ENCODE measurements at regions not wholly inside any gene's neighbourhood (a gene's known extent, or its start where the extent isn't known, plus 50 kb on each side); places are given as distances from the start of the nearest gene placed in this dataset.
"Not testable (repeated sequence)": the region's sequence is repeated elsewhere in the genome, so short reads cannot be mapped to it uniquely, and the experiment has no call there.

DNA sequence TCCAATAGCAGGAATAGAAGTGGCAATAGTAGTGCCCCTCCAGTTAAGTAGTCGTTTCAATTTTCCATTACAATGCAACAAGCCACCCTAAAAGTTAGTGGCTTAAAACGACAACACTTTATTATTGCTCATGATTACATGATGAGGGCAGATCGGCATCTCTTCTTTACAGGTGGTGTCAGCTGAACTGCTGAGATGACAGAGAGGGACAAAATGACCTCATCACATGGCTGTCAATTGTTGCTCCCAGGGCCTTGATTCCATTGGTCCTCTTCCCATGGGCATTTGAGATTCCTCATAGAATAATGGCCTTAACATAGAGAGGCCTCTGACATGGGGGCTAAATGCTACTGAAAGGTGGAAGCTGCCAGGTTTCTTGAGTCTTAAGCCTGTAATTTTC is 679.8 kb upstream of the KLHL1 start:
- DNase-seq (ENCODE audit: insufficient read length, low spot score) (no peak), FAIRE-seq (no peak)
- no peak for TF ChIP-seq PAX5 (IDR thresholded peaks at IDR 0.05; ENCODE audit: insufficient read depth, low read length, severe bottlenecking)
- TF ChIP-seq POLR2AphosphoS5 (IDR thresholded peaks at IDR 0.05; ENCODE audit: low read depth, low read length), result no peak
- no peak for TF ChIP-seq SPI1 (IDR thresholded peaks at IDR 0.05; ENCODE audit: low read depth, low read length)
- no peak for TF ChIP-seq POU2F2 (IDR thresholded peaks at IDR 0.05; ENCODE audit: low read depth, low read length)
- no peak for TF ChIP-seq TAF1 (IDR thresholded peaks at IDR 0.05; ENCODE audit: low read depth, low read length)
- no peak for TF ChIP-seq POLR2A (IDR thresholded peaks at IDR 0.05; ENCODE audit: low read depth, low read length)

DNA sequence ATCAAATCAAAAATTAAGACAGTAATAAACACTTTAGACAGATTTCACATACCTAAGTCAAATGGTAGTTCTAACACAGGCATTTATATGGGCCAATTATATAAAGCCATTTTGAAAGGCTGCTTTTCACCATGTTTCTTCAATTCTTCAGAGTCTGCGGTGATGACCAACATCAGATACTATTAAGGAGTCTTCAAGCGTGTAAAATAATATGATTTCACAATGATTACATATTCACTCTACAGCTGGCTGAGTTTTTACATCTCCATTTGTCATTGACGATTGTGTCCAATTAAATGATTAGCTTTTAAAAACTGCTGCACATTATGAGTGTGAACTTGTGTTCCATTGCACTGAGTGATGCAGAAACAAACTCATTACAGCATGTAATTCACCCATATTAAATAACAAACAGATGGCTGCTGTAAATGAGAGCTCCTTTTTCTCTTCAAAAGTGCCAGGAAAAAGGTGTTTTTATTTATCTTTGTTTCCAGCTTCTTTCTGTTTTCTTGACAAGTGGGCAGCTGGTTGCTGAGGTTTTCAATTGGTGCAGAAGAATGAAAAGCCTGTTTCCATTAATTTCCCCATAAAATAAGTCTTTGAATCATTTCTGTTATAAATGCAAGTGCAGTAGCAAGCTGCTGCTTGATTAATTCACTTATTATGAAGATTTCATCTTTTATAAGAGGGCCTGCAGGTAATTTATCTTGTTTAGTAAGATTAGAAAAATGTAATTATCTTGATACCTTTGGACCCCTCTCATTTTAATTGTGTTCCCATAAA is 676.1 kb upstream of the KLHL1 start:
- FAIRE-seq, result no peak
- no peak for DNase-seq (ENCODE audit: insufficient read length, low spot score)
- TF ChIP-seq PAX5 (IDR thresholded peaks at IDR 0.05; ENCODE audit: insufficient read depth, low read length, severe bottlenecking), result no peak
- no peak for TF ChIP-seq POLR2AphosphoS5 (IDR thresholded peaks at IDR 0.05; ENCODE audit: low read depth, low read length)
- TF ChIP-seq POU2F2 (IDR thresholded peaks at IDR 0.05; ENCODE audit: low read depth, low read length), result no peak
- no peak for TF ChIP-seq SPI1 (IDR thresholded peaks at IDR 0.05; ENCODE audit: low read depth, low read length)
- TF ChIP-seq POLR2A (IDR thresholded peaks at IDR 0.05; ENCODE audit: low read depth, low read length), result no peak
- TF ChIP-seq TAF1 (IDR thresholded peaks at IDR 0.05; ENCODE audit: low read depth, low read length), result no peak

DNA sequence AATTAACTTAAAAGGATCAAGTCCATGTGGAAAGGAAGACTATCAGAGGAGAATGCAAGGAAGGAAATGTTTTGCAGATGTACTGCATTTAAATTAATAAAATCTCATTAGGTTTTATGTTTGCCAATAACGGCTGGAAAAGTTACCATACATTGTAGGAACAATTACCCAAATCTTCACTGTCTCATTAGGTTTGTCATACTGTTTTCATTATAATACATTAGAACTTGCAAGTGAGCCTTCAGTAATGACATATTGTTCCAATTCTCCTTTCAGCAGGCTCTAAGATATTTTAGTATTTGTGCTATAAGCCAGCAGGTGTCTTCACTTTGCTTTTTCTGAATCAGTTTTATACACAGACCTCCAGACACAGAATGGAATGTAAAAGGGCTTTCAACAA is 661.6 kb upstream of the KLHL1 start:
- FAIRE-seq, result no peak
- DNase-seq (ENCODE audit: insufficient read length, low spot score), result no peak
- TF ChIP-seq TAF1 (IDR thresholded peaks at IDR 0.05; ENCODE audit: low read depth, low read length) (no peak), POLR2AphosphoS5 (IDR thresholded peaks at IDR 0.05; ENCODE audit: low read depth, low read length) (no peak), POU2F2 (IDR thresholded peaks at IDR 0.05; ENCODE audit: low read depth, low read length) (no peak), POLR2A (IDR thresholded peaks at IDR 0.05; ENCODE audit: low read depth, low read length) (no peak), PAX5 (IDR thresholded peaks at IDR 0.05; ENCODE audit: insufficient read depth, low read length, severe bottlenecking) (no peak), SPI1 (IDR thresholded peaks at IDR 0.05; ENCODE audit: low read depth, low read length) (no peak)

DNA sequence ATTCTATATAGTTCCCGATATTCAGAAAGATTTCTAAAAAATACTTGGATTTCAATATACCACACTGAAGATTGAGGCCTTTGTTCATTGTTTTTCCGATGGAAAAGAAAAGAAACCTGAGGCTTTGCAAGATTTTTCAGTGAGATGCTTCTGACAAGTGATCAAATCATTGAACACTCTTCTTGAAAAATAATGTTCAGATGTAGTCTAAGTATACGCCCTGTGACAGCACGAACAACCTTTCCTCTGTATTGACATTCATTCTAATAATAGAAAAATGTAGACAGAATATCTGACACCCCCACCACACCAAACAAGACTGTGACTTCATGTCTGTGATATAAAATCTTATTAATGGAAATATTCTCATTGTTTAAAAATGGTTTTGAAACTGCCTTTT is 650.7 kb upstream of the KLHL1 start:
- no peak for FAIRE-seq
- TF ChIP-seq TAF1 (IDR thresholded peaks at IDR 0.05; ENCODE audit: low read depth, low read length) (no peak), SPI1 (IDR thresholded peaks at IDR 0.05; ENCODE audit: low read depth, low read length) (no peak)
- no peak for DNase-seq (ENCODE audit: insufficient read length, low spot score)

DNA sequence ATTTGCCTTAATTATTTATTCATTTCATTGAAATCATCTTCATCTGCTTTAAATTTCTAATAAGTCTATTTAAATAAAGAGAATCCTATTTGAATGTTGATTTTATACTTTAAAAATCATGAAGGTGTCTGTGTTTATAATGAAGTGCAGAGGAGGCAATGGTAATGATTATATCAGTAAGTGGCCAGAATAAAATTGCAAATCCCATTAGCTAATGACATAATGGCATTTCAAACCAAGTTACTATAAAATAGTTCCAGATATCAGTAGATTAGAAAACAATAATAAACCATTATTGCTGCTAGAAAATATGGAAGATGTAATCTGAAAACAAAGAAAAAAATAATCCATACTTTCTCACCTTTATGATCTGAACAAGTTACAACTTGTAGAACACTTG is 647.8 kb upstream of the KLHL1 start:
- DNase-seq (ENCODE audit: insufficient read length, low spot score) (no peak), FAIRE-seq (no peak)
- no peak for TF ChIP-seq PAX5 (IDR thresholded peaks at IDR 0.05; ENCODE audit: insufficient read depth, low read length, severe bottlenecking)

DNA sequence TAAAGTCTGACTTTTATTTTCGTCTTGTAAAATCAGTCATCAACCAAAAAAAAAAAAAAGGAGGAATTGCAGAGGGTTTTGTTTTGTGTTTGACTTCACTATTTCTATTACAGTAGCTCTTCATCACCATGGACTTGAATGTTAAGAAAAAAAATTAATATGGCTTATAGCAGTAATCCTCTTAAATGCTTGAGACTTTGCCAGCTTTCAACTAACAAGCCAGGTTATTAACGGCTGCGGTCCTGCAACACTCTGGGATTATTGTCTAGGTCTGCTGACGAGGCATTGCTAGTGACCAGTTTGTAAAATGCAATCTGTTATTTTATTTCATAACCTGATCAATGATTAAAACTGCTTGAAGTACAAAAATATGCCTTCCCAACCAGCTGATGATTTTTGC is 647.2 kb upstream of the KLHL1 start:
- FAIRE-seq (no peak), DNase-seq (ENCODE audit: insufficient read length, low spot score) (no peak)
- no peak for TF ChIP-seq POLR2AphosphoS5 (IDR thresholded peaks at IDR 0.05; ENCODE audit: low read depth, low read length)
- TF ChIP-seq TAF1 (IDR thresholded peaks at IDR 0.05; ENCODE audit: low read depth, low read length), result no peak
- TF ChIP-seq PAX5 (IDR thresholded peaks at IDR 0.05; ENCODE audit: insufficient read depth, low read length, severe bottlenecking), result no peak
- no peak for TF ChIP-seq SPI1 (IDR thresholded peaks at IDR 0.05; ENCODE audit: low read depth, low read length)
- TF ChIP-seq POLR2A (IDR thresholded peaks at IDR 0.05; ENCODE audit: low read depth, low read length), result no peak
- no peak for TF ChIP-seq POU2F2 (IDR thresholded peaks at IDR 0.05; ENCODE audit: low read depth, low read length)

DNA sequence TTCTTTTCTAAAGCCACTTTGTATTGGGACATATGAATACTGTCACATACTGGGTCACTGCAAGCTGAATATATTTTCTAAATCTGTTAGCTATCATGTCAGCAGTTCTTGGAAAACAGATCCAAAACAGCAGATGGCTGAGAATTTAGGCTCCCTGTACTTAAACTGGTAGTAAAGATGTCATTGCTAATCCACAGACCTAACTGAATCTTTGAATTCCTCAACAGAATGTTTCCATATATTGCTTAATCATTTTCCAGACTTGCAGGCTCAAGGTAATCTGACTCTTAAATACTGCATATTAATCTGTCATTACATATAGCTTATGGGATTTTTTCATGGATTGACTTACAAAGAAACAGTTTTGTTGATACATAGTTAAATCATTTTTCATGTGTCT is 639.0 kb upstream of the KLHL1 start:
- FAIRE-seq (no peak), DNase-seq (ENCODE audit: insufficient read length, low spot score) (no peak)
- TF ChIP-seq PAX5 (IDR thresholded peaks at IDR 0.05; ENCODE audit: insufficient read depth, low read length, severe bottlenecking) (no peak), SPI1 (IDR thresholded peaks at IDR 0.05; ENCODE audit: low read depth, low read length) (no peak), POLR2AphosphoS5 (IDR thresholded peaks at IDR 0.05; ENCODE audit: low read depth, low read length) (no peak), POLR2A (IDR thresholded peaks at IDR 0.05; ENCODE audit: low read depth, low read length) (no peak), POU2F2 (IDR thresholded peaks at IDR 0.05; ENCODE audit: low read depth, low read length) (no peak), TAF1 (IDR thresholded peaks at IDR 0.05; ENCODE audit: low read depth, low read length) (no peak)

DNA sequence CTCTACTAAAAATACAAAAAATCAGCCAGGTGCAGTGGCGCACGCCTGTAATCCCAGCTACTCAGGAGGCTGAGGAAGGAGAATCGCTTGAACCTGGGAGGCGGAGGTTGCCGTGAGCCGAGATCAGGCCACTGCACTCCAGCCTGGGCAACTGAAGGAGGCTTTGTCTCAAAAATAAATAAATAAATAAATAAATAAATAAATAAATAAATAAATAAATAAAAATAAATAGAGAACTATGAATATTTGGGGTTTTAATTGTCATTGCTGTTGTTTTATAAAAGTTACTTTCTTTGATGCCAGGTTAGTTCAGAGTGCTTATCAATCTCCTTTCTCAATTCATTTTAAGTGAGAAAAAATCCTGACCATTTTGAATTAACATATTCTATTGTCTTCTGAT is 638.2 kb upstream of the KLHL1 start:
- not testable (repeated sequence) for FAIRE-seq; DNase-seq (ENCODE audit: insufficient read length, low spot score)

DNA sequence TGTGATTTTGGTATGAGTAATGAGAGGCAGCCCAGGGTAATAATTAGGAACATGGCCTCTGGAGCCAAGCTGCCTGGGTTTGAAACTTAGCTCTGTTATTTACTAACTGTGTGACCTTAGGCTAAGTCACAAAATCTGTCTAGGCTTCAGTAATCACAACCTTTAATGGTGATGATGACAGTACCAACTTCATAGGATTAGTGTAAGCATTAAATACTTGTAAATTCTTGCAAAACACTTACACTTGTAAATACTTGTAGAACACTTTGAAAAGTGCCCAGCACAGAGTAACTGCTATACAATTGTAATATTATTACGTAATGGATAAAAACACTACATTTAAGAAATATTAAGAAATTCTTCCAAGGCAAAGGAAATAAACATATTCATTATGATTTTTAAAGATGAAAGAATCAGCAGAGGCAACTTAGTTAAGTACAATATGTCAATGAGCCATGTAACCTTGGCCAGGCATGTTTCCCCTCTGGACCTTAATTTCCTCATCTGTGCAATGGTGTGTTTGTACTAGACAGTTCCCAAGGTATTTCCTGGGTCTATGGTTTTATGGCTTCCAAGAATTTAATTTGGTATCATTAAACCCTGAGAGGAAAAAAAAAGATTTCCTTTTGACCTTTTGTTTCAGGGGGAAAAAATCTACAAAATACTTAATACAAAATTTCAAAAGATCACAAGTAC is 628.5 kb upstream of the KLHL1 start:
- FAIRE-seq (no peak), DNase-seq (ENCODE audit: insufficient read length, low spot score) (no peak)
- TF ChIP-seq SPI1 (IDR thresholded peaks at IDR 0.05; ENCODE audit: low read depth, low read length) (no peak), POLR2A (IDR thresholded peaks at IDR 0.05; ENCODE audit: low read depth, low read length) (no peak), POLR2AphosphoS5 (IDR thresholded peaks at IDR 0.05; ENCODE audit: low read depth, low read length) (no peak), TAF1 (IDR thresholded peaks at IDR 0.05; ENCODE audit: low read depth, low read length) (no peak), POU2F2 (IDR thresholded peaks at IDR 0.05; ENCODE audit: low read depth, low read length) (no peak), PAX5 (IDR thresholded peaks at IDR 0.05; ENCODE audit: insufficient read depth, low read length, severe bottlenecking) (no peak)

DNA sequence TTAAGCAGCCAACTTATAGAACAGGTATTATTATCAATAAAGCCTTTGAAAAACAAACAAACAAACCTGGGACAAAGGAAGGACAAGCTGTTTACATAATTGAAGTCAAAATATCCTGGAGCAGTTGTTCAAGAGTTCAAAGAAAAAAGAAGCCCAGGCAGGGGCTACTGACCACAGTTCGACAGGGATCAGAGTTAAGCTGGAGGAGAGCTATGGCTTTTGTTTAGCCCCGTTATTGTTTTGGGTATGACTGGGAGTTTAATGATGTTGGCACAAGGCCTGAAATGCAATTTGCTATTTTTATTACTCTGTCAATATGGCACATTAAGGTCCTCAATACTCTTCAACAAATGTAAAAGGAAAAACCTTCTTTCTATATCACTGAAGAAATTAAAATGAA is 624.4 kb upstream of the KLHL1 start:
- TF ChIP-seq PAX5 (IDR thresholded peaks at IDR 0.05; ENCODE audit: insufficient read depth, low read length, severe bottlenecking) (no peak), TAF1 (IDR thresholded peaks at IDR 0.05; ENCODE audit: low read depth, low read length) (no peak), SPI1 (IDR thresholded peaks at IDR 0.05; ENCODE audit: low read depth, low read length) (no peak), POLR2A (IDR thresholded peaks at IDR 0.05; ENCODE audit: low read depth, low read length) (no peak), POLR2AphosphoS5 (IDR thresholded peaks at IDR 0.05; ENCODE audit: low read depth, low read length) (no peak), POU2F2 (IDR thresholded peaks at IDR 0.05; ENCODE audit: low read depth, low read length) (no peak)
- FAIRE-seq, result no peak
- DNase-seq (ENCODE audit: insufficient read length, low spot score), result no peak

All from GM12891 (cell line).